IMR-90 (cell line): ENCODE measurements at regions not wholly inside any gene's neighbourhood (a gene's known extent, or its start where the extent isn't known, plus 50 kb on each side); places are given as distances from the start of the nearest gene placed in this dataset.

Experiments used
- ATAC-seq: fragments of 200-7000 bp; cut with Tn5 transposase; 2 replicates; pipeline ENCODE4 v1.9.1; 2020; ENCODE audit warnings: low read depth, mild to moderate bottlenecking, moderate library complexity
- BruUV-seq: library from RNA; stranded (reverse); fragments of 400-500 nt; replicated peaks from 2 replicates; lab custom pipeline; 2021; lab: Mats Ljungman, UMichigan
- CTCF ChIA-PET: fragments of 300-600 bp; formaldehyde crosslinking; extraction: SDS; loops from one replicate; lab custom pipeline; 2021; ENCODE audit warnings: antibody characterized with exemption; lab: Yijun Ruan, JAX
- POLR2A ChIA-PET: fragments of 300-600 bp; sonication (Branson Sonifier 250); formaldehyde crosslinking; loops from one replicate; lab custom pipeline; 2022; ENCODE audit warnings: antibody characterized with exemption; ENCODE audit not compliant: unreplicated experiment; lab: Charles Lee
- DNase-seq: peaks from one replicate; pipeline ENCODE4 v3.0.0; 2013
- H2AFZ ChIP-seq: replicated peaks from 2 replicates; pipeline ENCODE3; 2013; ENCODE audit warnings: low read length, mild to moderate bottlenecking; ENCODE audit not compliant: poor library complexity
- H2AK5ac ChIP-seq: 2 replicates; pipeline ENCODE4 v1.6.1; 2013; ENCODE audit warnings: low read depth, low read length, inconsistent platforms
- H2AK9ac ChIP-seq: replicated peaks from 2 replicates; pipeline ENCODE3; 2013; ENCODE audit warnings: mild to moderate bottlenecking, low read depth, low read length, moderate library complexity; ENCODE audit not compliant: poor library complexity
- H2BK120ac ChIP-seq: 2 replicates; pipeline ENCODE4 v1.6.1; 2013; ENCODE audit warnings: low read depth, low read length, inconsistent platforms
- H2BK15ac ChIP-seq: 3 replicates; pipeline ENCODE4 v1.6.1; 2013; ENCODE audit warnings: low read depth, low read length, inconsistent platforms
- H2BK20ac ChIP-seq: 2 replicates; pipeline ENCODE4 v1.6.1; 2013; ENCODE audit warnings: low read depth, mild to moderate bottlenecking, inconsistent platforms, low read length, moderate library complexity
- H2BK5ac ChIP-seq: 2 replicates; pipeline ENCODE4 v1.6.1; 2013; ENCODE audit warnings: mild to moderate bottlenecking, low read depth, low read length, inconsistent platforms; ENCODE audit not compliant: poor library complexity, severe bottlenecking
- H3K14ac ChIP-seq: replicated peaks from 2 replicates; pipeline ENCODE4 v1.6.1; 2013; ENCODE audit warnings: low read depth, low read length, inconsistent platforms
- H3K18ac ChIP-seq: 2 replicates; pipeline ENCODE4 v1.6.1; 2013; ENCODE audit warnings: low read depth, low read length, control low read depth
- H3K23ac ChIP-seq: 2 replicates; pipeline ENCODE4 v1.6.1; 2013; ENCODE audit warnings: low read depth, low read length, inconsistent platforms
- H3K27ac ChIP-seq: 2 replicates; pipeline ENCODE4 v1.5.1; 2013; ENCODE audit warnings: mild to moderate bottlenecking, control low read depth, low read length; ENCODE audit not compliant: insufficient read depth
- H3K27me3 ChIP-seq: 2 replicates; pipeline ENCODE4 v1.6.1; 2013; ENCODE audit warnings: low read length; ENCODE audit not compliant: control insufficient read depth, insufficient read depth
- H3K36me3 ChIP-seq: 2 replicates; pipeline ENCODE4 v1.6.1; 2013; ENCODE audit warnings: low read length, mixed read lengths; ENCODE audit not compliant: control insufficient read depth, insufficient read depth
- H3K4ac ChIP-seq: 2 replicates; pipeline ENCODE4 v1.6.1; 2013; ENCODE audit warnings: low read depth, low read length, inconsistent platforms
- H3K4me1 ChIP-seq: 2 replicates; pipeline ENCODE4 v1.6.1; 2013; ENCODE audit warnings: low read length, mixed read lengths; ENCODE audit not compliant: control insufficient read depth, insufficient read depth
- H3K4me2 ChIP-seq: 2 replicates; pipeline ENCODE4 v1.6.1; 2013; ENCODE audit warnings: low read depth, mild to moderate bottlenecking, control low read depth, low read length, moderate library complexity
- H3K4me3 ChIP-seq: 2 replicates; pipeline ENCODE4 v1.5.1; 2013; ENCODE audit warnings: low read depth, mild to moderate bottlenecking, control low read depth, low read length, moderate library complexity; ENCODE audit not compliant: insufficient read depth
- H3K56ac ChIP-seq: 2 replicates; pipeline ENCODE4 v1.6.1; 2013; ENCODE audit warnings: low read length, inconsistent platforms; ENCODE audit not compliant: insufficient read depth; ENCODE audit errors: extremely low read depth
- H3K79me1 ChIP-seq, 2 experiments: 2 replicates each; pipeline ENCODE4 v1.6.1; 2013; ENCODE audit warnings: low read length in 2 of 2, inconsistent platforms in 1 of 2, low read depth in 1 of 2
- H3K9ac ChIP-seq: 2 replicates; pipeline ENCODE4 v1.6.1; 2013; ENCODE audit warnings: low read depth, low read length, control low read depth
- H3K9me1 ChIP-seq: 2 replicates; pipeline ENCODE4 v1.6.1; 2013; ENCODE audit warnings: low read length, inconsistent platforms; ENCODE audit not compliant: insufficient read depth
- H3K9me3 ChIP-seq: 2 replicates; pipeline ENCODE4 v1.6.1; 2013; ENCODE audit warnings: low read length; ENCODE audit not compliant: control insufficient read depth, insufficient read depth
- H4K20me1 ChIP-seq: 2 replicates; pipeline ENCODE4 v1.6.1; 2013; ENCODE audit warnings: low read length, inconsistent platforms; ENCODE audit not compliant: insufficient read depth
- H4K5ac ChIP-seq: 2 replicates; pipeline ENCODE4 v1.6.1; 2013; ENCODE audit warnings: mild to moderate bottlenecking, low read depth, low read length, control low read depth
- H4K8ac ChIP-seq, 2 experiments: 2 replicates each; pipeline ENCODE4 v1.6.1; 2013; ENCODE audit warnings: low read depth in 2 of 2, low read length in 2 of 2, control low read depth in 1 of 2, inconsistent platforms in 1 of 2
- H4K91ac ChIP-seq: 2 replicates; pipeline ENCODE4 v1.6.1; 2013; ENCODE audit warnings: low read depth, low read length, inconsistent platforms; ENCODE audit not compliant: insufficient read depth
- CEBPB ChIP-seq: IDR thresholded peaks from 2 replicates; pipeline ENCODE4 v1.6.1; 2012; ENCODE audit warnings: low read depth, low read length, improper control_type of control experiment
- CTCF ChIP-seq: conservative IDR thresholded peaks from 2 replicates; pipeline ENCODE4 v1.5.1; 2012; ENCODE audit warnings: mild to moderate bottlenecking, low read depth, low read length, improper control_type of control experiment
- MAZ ChIP-seq: IDR thresholded peaks from 2 replicates; pipeline ENCODE4 v1.6.1; 2012; ENCODE audit warnings: low read depth, mild to moderate bottlenecking, low read length, improper control_type of control experiment, moderate library complexity, borderline replicate concordance
- MXI1 ChIP-seq: IDR thresholded peaks from 2 replicates; pipeline ENCODE4 v1.6.1; 2012; ENCODE audit warnings: low read depth, mild to moderate bottlenecking, low read length, moderate library complexity, borderline replicate concordance
- RAD21 ChIP-seq: IDR thresholded peaks from 2 replicates; pipeline ENCODE4 v1.6.1; 2012; ENCODE audit warnings: low read length, improper control_type of control experiment
- SMC3 ChIP-seq: fragments of 150-350 bp; IDR thresholded peaks from 2 replicates; pipeline ENCODE4 v1.6.1; 2016; ENCODE audit warnings: low read depth, mild to moderate bottlenecking, antibody characterized with exemption, low read length, moderate library complexity
- WGBS, 2 experiments: methylation state at CpG; one replicate each; pipeline versions ENCODE4 v1.1.5 to v1.1.7; 2013; ENCODE audit warnings: missing lambda C conversion rate in 2 of 2; ENCODE audit not compliant: insufficient read length in 1 of 2; ENCODE audit errors: extremely low coverage in 2 of 2; 5-methylcytosine and 5-hydroxymethylcytosine counted together
- dilution Hi-C: fragments of 300-500 bp; cut with HindIII; formaldehyde crosslinking; loops from one replicate; pipeline ENCODE4 v1.14.3; 2018; ENCODE audit warnings: low sequenced_read_pairs; ENCODE audit not compliant: unreplicated experiment
- in situ Hi-C: fragments of 300-500 bp; cut with MboI; formaldehyde crosslinking; loops from 3 replicates; pipeline ENCODE4 v1.14.3; 2019; ENCODE audit warnings: low sequenced_read_pairs, inconsistent platforms, mixed read lengths
- intact Hi-C: fragments of 100-400 bp; cut with micrococcal nuclease; formaldehyde crosslinking; loops from 2 replicates; pipeline ENCODE4 v1.10.0; 2022

GRCh38 chr16:72400257-72401083 is 228.5 kb upstream of the PMFBP1 start:
- Histone ChIP-seq H2BK15ac (no peak overlapping the region), H3K14ac (no peak overlapping the region), H3K9ac (no peak overlapping the region), H3K23ac (no peak overlapping the region), H4K20me1 (no peaks in the 10 kb centered on the region), H2AK5ac (no peak overlapping the region), H2BK120ac (no peak overlapping the region), H4K8ac (no peak overlapping the region), H4K5ac (no peak overlapping the region), H3K9me3 (no peaks in the 10 kb centered on the region), H3K4me2 (no peak overlapping the region), H3K56ac (no peak overlapping the region), H3K4me3 (no peak overlapping the region), H3K27ac (no peak overlapping the region), H2BK20ac (no peak overlapping the region), H3K9me1 (no peaks in the 10 kb centered on the region), H2BK5ac (no peak overlapping the region), H3K4ac (no peak overlapping the region), H2AFZ (no peak overlapping the region), H3K18ac (no peak overlapping the region), H4K91ac (no peak overlapping the region), H2AK9ac (no peak overlapping the region), H3K4me1 (no peaks in the 10 kb centered on the region; the same call in 1 of the 2 replicates), H3K36me3 (no peaks in the 10 kb centered on the region), H3K27me3 (no peaks in the 10 kb centered on the region), H3K79me1 (no peaks in the 10 kb centered on the region)
- ChIA-PET CTCF (interaction anchor here (0.5 to 1.4 kb wide), 13 partner anchors 10 to 177 kb away, joined by 3 to 5 read pairs (median 3); no protein-coding TSS in a partner anchor), POLR2A (no interaction called here)
- no CpG with 5 or more reads among the region's 6 CpGs for WGBS, 2 experiments
- dilution Hi-C loops: no loop called here
- TF ChIP-seq CEBPB: peak; percentile 80
- TF ChIP-seq MXI1: no peak
- peak; percentile 66 for TF ChIP-seq CTCF
- TF ChIP-seq RAD21: peak; percentile 54
- TF ChIP-seq SMC3: peak; percentile 28; the same call in 1 of the 2 replicates
- no peak for TF ChIP-seq MAZ
- ATAC-seq (peak; percentile 91), DNase-seq (peak; percentile 62)
- intact Hi-C loops: loop anchor here (2.0 to 10.0 kb wide), 6 partner anchors 66 to 1477 kb away; no protein-coding TSS in a partner anchor
- in situ Hi-C loops: no loop called here
- BruUV-seq: no TSS peak
